Nephron (organoid): ENCODE measurements at regions not wholly inside any gene's neighbourhood (a gene's known extent, or its start where the extent isn't known, plus 50 kb on each side); places are given as distances from the start of the nearest gene placed in this dataset.

Experiments
- H3K27ac Mint-ChIP-seq, 3 experiments: 2 replicates each; pipeline ENCODE4 v1.8.0; 2020; ENCODE audit warnings: mixed read lengths in 3 of 3, mild to moderate bottlenecking in 2 of 3, moderate library complexity in 1 of 3
- H3K27me3 Mint-ChIP-seq: 2 replicates; pipeline ENCODE4 v1.8.0; 2021; ENCODE audit warnings: low read depth, mild to moderate bottlenecking, moderate library complexity, mixed read lengths
- H3K36me3 Mint-ChIP-seq: 2 replicates; pipeline ENCODE4 v1.8.0; 2020; ENCODE audit warnings: low read depth, mixed read lengths
- H3K4me1 Mint-ChIP-seq: 2 replicates; pipeline ENCODE4 v1.8.0; 2020; ENCODE audit warnings: mixed read lengths
- H3K4me3 Mint-ChIP-seq, 3 experiments: 2 replicates each; pipeline ENCODE4 v1.8.0; 2020; ENCODE audit warnings: mild to moderate bottlenecking in 3 of 3, mixed read lengths in 3 of 3, moderate library complexity in 2 of 3
- H3K9me3 Mint-ChIP-seq: 2 replicates; pipeline ENCODE4 v1.8.0; 2020; ENCODE audit warnings: mixed read lengths
- TF ChIP-seq, protein P1 (sequence below), 3 experiments: fragments of 200-600 bp; sonication (generic); IDR thresholded peaks; one replicate each; pipeline ENCODE4 v1.5.0; 2021; ENCODE audit warnings: antibody characterized with exemption in 3 of 3; ENCODE audit not compliant: unreplicated experiment in 3 of 3

DNA sequence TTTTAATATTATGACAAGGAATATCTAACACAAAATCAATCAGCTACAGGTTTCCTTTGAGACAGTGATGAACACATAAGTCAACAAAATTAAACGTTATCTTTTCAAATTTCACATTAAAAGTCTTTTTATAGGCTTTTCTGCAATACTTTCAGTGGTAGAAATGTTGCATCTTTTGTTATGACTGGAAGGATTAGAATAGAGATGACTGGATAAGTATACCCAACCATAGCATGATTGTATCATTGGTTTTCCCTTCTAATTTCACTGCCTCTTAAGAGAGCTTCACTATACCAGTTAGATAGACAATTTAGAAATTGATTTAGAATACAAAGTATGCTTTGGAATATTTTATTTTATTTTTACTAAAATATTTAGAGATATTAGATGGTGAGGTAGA, 273.9 kb downstream of the PHF14 start:
- no peaks in the 10 kb centered on the region for H3K36me3 Mint-ChIP-seq
- TF ChIP-seq, protein P1, sequence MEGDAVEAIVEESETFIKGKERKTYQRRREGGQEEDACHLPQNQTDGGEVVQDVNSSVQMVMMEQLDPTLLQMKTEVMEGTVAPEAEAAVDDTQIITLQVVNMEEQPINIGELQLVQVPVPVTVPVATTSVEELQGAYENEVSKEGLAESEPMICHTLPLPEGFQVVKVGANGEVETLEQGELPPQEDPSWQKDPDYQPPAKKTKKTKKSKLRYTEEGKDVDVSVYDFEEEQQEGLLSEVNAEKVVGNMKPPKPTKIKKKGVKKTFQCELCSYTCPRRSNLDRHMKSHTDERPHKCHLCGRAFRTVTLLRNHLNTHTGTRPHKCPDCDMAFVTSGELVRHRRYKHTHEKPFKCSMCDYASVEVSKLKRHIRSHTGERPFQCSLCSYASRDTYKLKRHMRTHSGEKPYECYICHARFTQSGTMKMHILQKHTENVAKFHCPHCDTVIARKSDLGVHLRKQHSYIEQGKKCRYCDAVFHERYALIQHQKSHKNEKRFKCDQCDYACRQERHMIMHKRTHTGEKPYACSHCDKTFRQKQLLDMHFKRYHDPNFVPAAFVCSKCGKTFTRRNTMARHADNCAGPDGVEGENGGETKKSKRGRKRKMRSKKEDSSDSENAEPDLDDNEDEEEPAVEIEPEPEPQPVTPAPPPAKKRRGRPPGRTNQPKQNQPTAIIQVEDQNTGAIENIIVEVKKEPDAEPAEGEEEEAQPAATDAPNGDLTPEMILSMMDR (IDR thresholded peaks at IDR 0.05; ENCODE audit: unreplicated experiment in 3 of 3), result no peak
- H3K27me3 Mint-ChIP-seq, result no peaks in the 10 kb centered on the region
- no peaks in the 10 kb centered on the region for H3K9me3 Mint-ChIP-seq
- no peak overlapping the region for H3K4me3 Mint-ChIP-seq
- no peak overlapping the region for H3K27ac Mint-ChIP-seq
- no peaks in the 10 kb centered on the region for H3K4me1 Mint-ChIP-seq

GRCh38 chr7:11251436-11251835, 277.8 kb downstream of the PHF14 start:
- H3K9me3 Mint-ChIP-seq, result no peaks in the 10 kb centered on the region
- no peaks in the 10 kb centered on the region for H3K27me3 Mint-ChIP-seq
- H3K27ac Mint-ChIP-seq, result no peak overlapping the region
- no peaks in the 10 kb centered on the region for H3K36me3 Mint-ChIP-seq
- TF ChIP-seq, protein P1 (IDR thresholded peaks at IDR 0.05; ENCODE audit: unreplicated experiment in 3 of 3), result no peak
- no peaks in the 10 kb centered on the region for H3K4me1 Mint-ChIP-seq
- H3K4me3 Mint-ChIP-seq, result no peak overlapping the region

- Mint-ChIP-seq H3K9me3 (no peaks in the 10 kb centered on the region), H3K4me3 (no peak overlapping the region)
Observed at GRCh38 chr7:11252011-11252607, 278.4 kb downstream of the PHF14 start.

DNA sequence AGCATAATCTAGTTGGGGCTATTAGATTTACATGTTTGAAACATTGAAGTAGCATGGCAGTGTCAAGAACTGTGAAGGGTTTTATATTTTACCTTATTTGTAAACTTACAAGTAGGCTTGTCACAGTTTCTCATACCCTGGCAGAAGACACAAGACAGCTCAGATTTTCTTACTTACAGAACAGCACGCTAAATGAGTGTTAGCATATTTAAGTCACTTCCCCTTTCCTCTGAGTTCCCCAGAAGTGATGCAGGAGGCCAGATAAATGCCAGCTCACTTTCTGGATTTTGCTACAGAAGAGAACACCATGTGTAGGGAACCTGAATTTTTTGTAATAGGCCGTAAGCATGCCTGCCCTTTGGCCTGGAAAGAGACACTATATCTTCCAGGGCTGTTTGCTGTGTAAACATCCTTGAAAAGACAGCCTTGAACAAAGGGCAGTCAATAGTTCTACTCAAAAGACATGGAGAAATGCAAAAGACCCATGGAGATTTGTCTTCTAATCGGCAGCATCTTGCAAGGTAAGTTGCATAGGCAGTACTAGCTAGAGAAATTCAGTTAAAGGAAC, 279.1 kb downstream of the PHF14 start:
- no peak overlapping the region for H3K27ac Mint-ChIP-seq
- H3K36me3 Mint-ChIP-seq, result no peaks in the 10 kb centered on the region
- H3K9me3 Mint-ChIP-seq, result no peaks in the 10 kb centered on the region
- TF ChIP-seq, protein P1 (IDR thresholded peaks at IDR 0.05; ENCODE audit: unreplicated experiment in 3 of 3), result no peak
- H3K27me3 Mint-ChIP-seq, result no peaks in the 10 kb centered on the region
- H3K4me1 Mint-ChIP-seq, result no peaks in the 10 kb centered on the region
- no peak overlapping the region for H3K4me3 Mint-ChIP-seq

More at GRCh38 chr7:11252011-11252607, 278.4 kb downstream of the PHF14 start:
- Mint-ChIP-seq H3K36me3 (no peaks in the 10 kb centered on the region), H3K27me3 (no peaks in the 10 kb centered on the region), H3K4me1 (no peaks in the 10 kb centered on the region), H3K27ac (no peak overlapping the region)
- TF ChIP-seq, protein P1 (IDR thresholded peaks at IDR 0.05; ENCODE audit: unreplicated experiment in 3 of 3), result no peak

GRCh38 chr7:11256501-11256900, 282.8 kb downstream of the PHF14 start:
- Mint-ChIP-seq H3K4me3 (no peak overlapping the region), H3K4me1 (no peaks in the 10 kb centered on the region), H3K36me3 (no peaks in the 10 kb centered on the region), H3K27me3 (no peaks in the 10 kb centered on the region), H3K27ac (no peak overlapping the region), H3K9me3 (no peaks in the 10 kb centered on the region)
- TF ChIP-seq, protein P1 (IDR thresholded peaks at IDR 0.05; ENCODE audit: unreplicated experiment in 3 of 3), result no peak

DNA sequence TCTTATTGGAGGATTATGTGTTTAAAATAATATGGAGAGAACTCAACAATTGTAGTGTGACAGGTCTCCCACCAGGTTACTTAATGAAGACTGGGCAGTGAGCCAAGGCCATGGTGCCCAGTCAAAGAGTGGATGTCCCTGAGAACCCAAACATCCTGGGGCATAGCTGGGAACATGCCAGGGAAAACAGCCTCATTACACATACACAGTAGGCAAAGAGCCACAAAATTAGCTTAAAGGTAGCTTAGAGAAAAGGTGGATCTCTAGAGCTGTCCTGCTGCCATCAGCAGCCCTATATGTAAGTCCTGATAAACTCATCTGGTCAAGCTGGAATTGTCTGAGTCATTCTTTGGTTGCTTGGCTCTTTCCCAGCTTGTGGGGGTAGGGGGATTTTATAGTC, 287.8 kb downstream of the PHF14 start:
- H3K4me3 Mint-ChIP-seq, result no peak overlapping the region
- TF ChIP-seq, protein P1 (IDR thresholded peaks at IDR 0.05; ENCODE audit: unreplicated experiment in 3 of 3), result no peak
- H3K4me1 Mint-ChIP-seq, result no peaks in the 10 kb centered on the region
- H3K27ac Mint-ChIP-seq, result no peak overlapping the region
- H3K9me3 Mint-ChIP-seq, result no peaks in the 10 kb centered on the region
- no peaks in the 10 kb centered on the region for H3K36me3 Mint-ChIP-seq
- H3K27me3 Mint-ChIP-seq, result no peaks in the 10 kb centered on the region
